OCI-LY3 (cell line): ENCODE measurements at regions not wholly inside any gene's neighbourhood (a gene's known extent, or its start where the extent isn't known, plus 50 kb on each side); places are given as distances from the start of the nearest gene placed in this dataset.

Source experiments
- H2AFZ ChIP-seq: fragments of 200-600, 300-600 bp; shearing (Covaris generic); 2 replicates; pipeline ENCODE4 v1.6.0; 2014; ENCODE audit warnings: antibody characterized with exemption, low read depth, low read length
- H3K27ac ChIP-seq: fragments of 200-600, 300-600 bp; sonication (generic); 2 replicates; pipeline ENCODE4 v1.5.1; 2014; ENCODE audit warnings: mild to moderate bottlenecking, low read length, moderate library complexity, mixed read lengths
- H3K27me3 ChIP-seq: fragments of 200-600, 300-600 bp; sonication (generic); 2 replicates; pipeline ENCODE4 v1.6.1; 2014; ENCODE audit warnings: low read depth, low read length, mixed read lengths
- H3K36me3 ChIP-seq: fragments of 200-600, 300-600 bp; sonication (generic); replicated peaks from 2 replicates; pipeline ENCODE3; 2014; ENCODE audit warnings: low read depth, low read length, mixed read lengths
- H3K4me1 ChIP-seq: fragments of 300-600, 200-600 bp; sonication (generic); 2 replicates; pipeline ENCODE4 v1.6.1; 2014; ENCODE audit warnings: low read length, mixed read lengths
- H3K4me2 ChIP-seq: fragments of 200-600, 300-600 bp; sonication (generic); 2 replicates; pipeline ENCODE4 v1.6.1; 2014; ENCODE audit warnings: low read length, mixed read lengths
- H3K4me3 ChIP-seq: fragments of 300-600, 200-600 bp; sonication (generic); 2 replicates; pipeline ENCODE4 v1.5.1; 2014; ENCODE audit warnings: antibody characterized with exemption, mild to moderate bottlenecking, low read length, moderate library complexity
- H3K79me2 ChIP-seq: fragments of 300-600, 200-600 bp; shearing (Covaris generic); 2 replicates; pipeline ENCODE4 v1.6.1; 2014; ENCODE audit warnings: mild to moderate bottlenecking, low read length, mixed read lengths
- H3K9ac ChIP-seq: fragments of 300-600, 200-600 bp; shearing (Covaris generic); 2 replicates; pipeline ENCODE4 v1.6.0; 2014; ENCODE audit warnings: mild to moderate bottlenecking, low read length, moderate library complexity
- H3K9me3 ChIP-seq: fragments of 200-600, 300-600 bp; shearing (Covaris generic); 2 replicates; pipeline ENCODE4 v1.6.1; 2014; ENCODE audit warnings: low read length, mixed read lengths; ENCODE audit not compliant: insufficient read depth
- H4K20me1 ChIP-seq: fragments of 200-600, 300-600 bp; sonication (generic); 2 replicates; pipeline ENCODE4 v1.6.1; 2016; ENCODE audit warnings: low read length, mixed read lengths; ENCODE audit not compliant: insufficient read depth
- CTCF ChIP-seq: fragments of 200-600, 300-600 bp; sonication (generic); IDR thresholded peaks from 2 replicates; pipeline ENCODE4 v1.5.1; 2014; ENCODE audit warnings: antibody characterized with exemption, low read length, low read depth
- EZH2phosphoT487 ChIP-seq: fragments of 200-600 bp; shearing (Covaris generic); IDR thresholded peaks from 2 replicates; pipeline ENCODE4 v1.6.1; 2018; ENCODE audit warnings: antibody characterized with exemption, mixed run types, low read depth

- no peak overlapping the region for H3K4me2 ChIP-seq
- TF ChIP-seq EZH2phosphoT487: no peak
- TF ChIP-seq CTCF: no peak
- no peaks in the 10 kb centered on the region for H4K20me1 ChIP-seq
- H3K36me3 ChIP-seq: no peaks in the 10 kb centered on the region
- no peaks in the 10 kb centered on the region for H3K9me3 ChIP-seq
- no peak overlapping the region for H3K27ac ChIP-seq
- peaks cover 10% of the 10 kb centered on the region for H3K4me1 ChIP-seq
- no peak overlapping the region for H3K9ac ChIP-seq
- H2AFZ ChIP-seq: no peak overlapping the region
- no peaks in the 10 kb centered on the region for H3K27me3 ChIP-seq
- H3K79me2 ChIP-seq: no peaks in the 10 kb centered on the region
- H3K4me3 ChIP-seq: no peak overlapping the region
Measured at GRCh38 chr6:139970591-139970991, 596.1 kb upstream of the CITED2 start.

- peaks cover 10% of the 10 kb centered on the region for H3K4me1 ChIP-seq
- H3K27me3 ChIP-seq: no peaks in the 10 kb centered on the region
- H3K4me3 ChIP-seq: no peak overlapping the region
- no peak overlapping the region for H3K27ac ChIP-seq
- H3K4me2 ChIP-seq: no peak overlapping the region
- no peaks in the 10 kb centered on the region for H3K36me3 ChIP-seq
- TF ChIP-seq EZH2phosphoT487 (no peak), CTCF (no peak)
- H4K20me1 ChIP-seq: no peaks in the 10 kb centered on the region
- no peaks in the 10 kb centered on the region for H3K79me2 ChIP-seq
- no peak overlapping the region for H3K9ac ChIP-seq
- no peak overlapping the region for H2AFZ ChIP-seq
- H3K9me3 ChIP-seq: no peaks in the 10 kb centered on the region
Measured at GRCh38 chr6:139967497-139967896, 593.0 kb upstream of the CITED2 start.

GRCh38 chr6:139965393-139965792 is 590.9 kb upstream of the CITED2 start:
- H4K20me1 ChIP-seq: no peaks in the 10 kb centered on the region
- peaks cover 2% of the 10 kb centered on the region for H3K4me1 ChIP-seq
- no peak overlapping the region for H3K27ac ChIP-seq
- no peak overlapping the region for H3K4me2 ChIP-seq
- no peak overlapping the region for H2AFZ ChIP-seq
- no peaks in the 10 kb centered on the region for H3K27me3 ChIP-seq
- H3K79me2 ChIP-seq: no peaks in the 10 kb centered on the region
- H3K4me3 ChIP-seq: no peak overlapping the region
- H3K9me3 ChIP-seq: no peaks in the 10 kb centered on the region
- H3K9ac ChIP-seq: no peak overlapping the region
- TF ChIP-seq EZH2phosphoT487: no peak
- no peak for TF ChIP-seq CTCF
- H3K36me3 ChIP-seq: no peaks in the 10 kb centered on the region

- Histone ChIP-seq H3K4me1 (no peaks in the 10 kb centered on the region), H4K20me1 (no peaks in the 10 kb centered on the region), H3K4me2 (no peak overlapping the region), H3K9ac (no peak overlapping the region), H3K79me2 (no peaks in the 10 kb centered on the region), H3K27ac (no peak overlapping the region), H3K27me3 (no peaks in the 10 kb centered on the region), H3K36me3 (no peaks in the 10 kb centered on the region), H3K4me3 (no peak overlapping the region), H3K9me3 (no peaks in the 10 kb centered on the region), H2AFZ (no peak overlapping the region)
- no peak for TF ChIP-seq CTCF
- TF ChIP-seq EZH2phosphoT487: no peak
Measured at GRCh38 chr6:139964737-139965136, 590.3 kb upstream of the CITED2 start.
